NCI-H2196 (cell line): ENCODE measurements at regions not wholly inside any gene's neighbourhood (a gene's known extent, or its start where the extent isn't known, plus 50 kb on each side); places are given as distances from the start of the nearest gene placed in this dataset.
A peak's percentile ranks its signal among the peaks of the same experiment; 100 is the strongest.
"Not testable (repeated sequence)": the region's sequence is repeated elsewhere in the genome, so short reads cannot be mapped to it uniquely, and the experiment has no call there.

Experiments used
- DNase-seq: peaks from one replicate; lab custom pipeline; 2025; ENCODE audit not compliant: unreplicated experiment; lab: John Stamatoyannopoulos, UW

- peak; percentile 69 for DNase-seq
These were observed 121.7 kb downstream of the NREP start for GRCh38 chr5:111635151-111635902.

- DNase-seq = no peak
These were observed 119.0 kb upstream of the STARD4 start for GRCh38 chr5:111631328-111631727.

- no peak for DNase-seq
These were observed 116.6 kb upstream of the STARD4 start for GRCh38 chr5:111628901-111629300.

- DNase-seq = no peak
These were observed 115.5 kb upstream of the STARD4 start for GRCh38 chr5:111627862-111628261.

GRCh38 chr5:111626473-111627148 lies 114.3 kb upstream of the STARD4 start:
- DNase-seq = no peak

GRCh38 chr5:111618623-111619271 lies 106.4 kb upstream of the STARD4 start:
- no peak for DNase-seq

GRCh38 chr5:111615054-111615453 lies 102.7 kb upstream of the STARD4 start:
- DNase-seq = no peak

- not testable (repeated sequence) for DNase-seq
These were observed 99.8 kb upstream of the STARD4 start for GRCh38 chr5:111612013-111612630.

- DNase-seq = no peak
These were observed 93.9 kb upstream of the STARD4 start for GRCh38 chr5:111606194-111606593.

- DNase-seq = no peak
These were observed 91.1 kb upstream of the STARD4 start for GRCh38 chr5:111603446-111603827.

- no peak for DNase-seq
These were observed 90.6 kb upstream of the STARD4 start for GRCh38 chr5:111602817-111603445.

GRCh38 chr5:111598996-111599395 lies 86.7 kb upstream of the STARD4 start:
- no peak for DNase-seq

- DNase-seq = no peak
These were observed 85.2 kb upstream of the STARD4 start for GRCh38 chr5:111597491-111597890.

- no peak for DNase-seq
These were observed 84.4 kb upstream of the STARD4 start for GRCh38 chr5:111596705-111597104.

- DNase-seq = no peak
These were observed 83.1 kb upstream of the STARD4 start for GRCh38 chr5:111595425-111595824.

GRCh38 chr5:111589316-111589715 lies 77.0 kb upstream of the STARD4 start:
- DNase-seq = no peak

- DNase-seq = no peak
These were observed 75.4 kb upstream of the STARD4 start for GRCh38 chr5:111587728-111588127.

GRCh38 chr5:111585946-111586345 lies 73.6 kb upstream of the STARD4 start:
- no peak for DNase-seq

GRCh38 chr5:111585291-111585690 lies 73.0 kb upstream of the STARD4 start:
- no peak for DNase-seq

- DNase-seq = no peak
These were observed 72.3 kb upstream of the STARD4 start for GRCh38 chr5:111584651-111585050.

GRCh38 chr5:111583758-111584203 lies 71.4 kb upstream of the STARD4 start:
- DNase-seq = no peak
